Thyroid gland (tissue), 4 donors: ENCODE measurements at regions not wholly inside any gene's neighbourhood (a gene's known extent, or its start where the extent isn't known, plus 50 kb on each side); places are given as distances from the start of the nearest gene placed in this dataset.
"Not testable (repeated sequence)": the region's sequence is repeated elsewhere in the genome, so short reads cannot be mapped to it uniquely, and the experiment has no call there.

Source experiments
- DNase-seq, 2 donors: peaks; one replicate each; pipeline ENCODE4 v3.0.0-alpha.2; 2019
- H3K27ac ChIP-seq, 3 donors: fragments of 200-600 bp; sonication (generic); 1 replicate in 2 of 3; 2 replicates in 1 of 3; pipeline ENCODE4 v1.5.1; 2016 to 2019; ENCODE audit warnings: mild to moderate bottlenecking in 1 of 3, moderate library complexity in 1 of 3
- H3K27me3 ChIP-seq: fragments of 200-600 bp; sonication (generic); one replicate; pipeline ENCODE4 v1.5.1; 2019
- H3K36me3 ChIP-seq, 2 donors: fragments of 200-600 bp; sonication (generic); one replicate each; pipeline ENCODE4 v1.5.1; 2016 to 2019
- H3K4me1 ChIP-seq, 2 donors: fragments of 200-600 bp; sonication (generic); one replicate each; pipeline ENCODE4 v1.5.1; 2017 to 2019
- H3K4me3 ChIP-seq, 3 donors: fragments of 200-600 bp; sonication (generic); replicated peaks in 1 of 3; 1 replicate in 2 of 3; 2 replicates in 1 of 3; pipeline ENCODE4 v1.5.1; 2016; ENCODE audit warnings: mild to moderate bottlenecking in 1 of 3
- H3K9me3 ChIP-seq: fragments of 200-600 bp; sonication (generic); one replicate; pipeline ENCODE4 v1.5.1; 2017
- CTCF ChIP-seq, 6 experiments: fragments of 200-600 bp in 3 of 6; fragments of 450-650 bp in 3 of 6; sonication (generic) in 3 of 6; IDR thresholded peaks; one replicate each; pipeline ENCODE4 v1.5.1; 2016 to 2019; ENCODE audit warnings: antibody characterized with exemption in 6 of 6, mild to moderate bottlenecking in 2 of 6, inconsistent platforms in 1 of 6, moderate library complexity in 1 of 6
- POLR2A ChIP-seq, 2 donors: fragments of 450-650 bp; IDR thresholded peaks; one replicate each; pipeline ENCODE4 v1.6.1; 2017; ENCODE audit warnings: antibody characterized with exemption in 2 of 2, mild to moderate bottlenecking in 2 of 2, moderate library complexity in 1 of 2
- WGBS, 2 donors: methylation state at CpG; one replicate each; pipeline ENCODE4 v1.1.5; 2017; 5-methylcytosine and 5-hydroxymethylcytosine counted together
- intact Hi-C: fragments of 100-400 bp; cut with DNase I; formaldehyde crosslinking; loops from one replicate; pipeline ENCODE4 v1.15.1; 2023

DNA sequence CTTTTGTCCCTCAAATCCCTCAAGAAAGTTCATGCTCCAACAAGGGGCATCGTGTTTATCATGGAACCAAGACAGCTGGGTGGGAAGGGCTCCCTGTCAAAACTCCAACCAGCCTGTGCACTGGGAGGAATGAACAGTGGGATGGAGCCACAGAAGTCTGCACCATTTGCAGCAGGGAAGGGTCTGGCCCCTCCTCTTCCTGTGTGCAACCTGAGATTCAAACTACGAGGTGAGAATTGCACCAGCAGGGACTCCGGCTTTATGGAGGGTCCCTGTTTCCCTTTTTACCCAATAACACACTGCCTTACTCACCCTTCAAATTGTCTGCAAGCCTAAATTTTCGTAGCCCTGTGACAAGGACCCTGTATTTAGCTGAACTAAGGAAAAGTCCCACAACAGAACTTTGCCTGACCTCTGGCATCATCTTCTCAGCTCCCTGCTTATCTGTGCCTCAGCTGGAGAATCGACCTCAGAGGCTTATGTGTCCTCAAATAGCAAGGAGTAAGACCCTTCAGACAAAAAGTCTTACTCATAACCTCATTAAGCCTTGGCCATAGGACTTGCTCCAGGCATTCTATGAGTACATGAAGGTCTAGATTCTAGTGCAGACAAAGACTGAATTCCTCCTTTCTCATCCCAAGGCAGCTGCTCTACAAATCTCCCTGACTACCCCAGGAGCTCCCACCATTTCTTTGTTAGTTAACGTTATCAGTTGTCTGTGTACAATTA, 178.3 kb upstream of the SERPINE2 start:
- no peak for TF ChIP-seq CTCF (IDR thresholded peaks at IDR 0.05)
- TF ChIP-seq POLR2A (IDR thresholded peaks at IDR 0.05), result no peak
- 73 to 76% methylated on average over 6 of the region's 6 CpGs for WGBS, 2 donors
- DNase-seq, result no peak
- Histone ChIP-seq H3K27me3 (no peaks in the 10 kb centered on the region), H3K4me3 (no peak overlapping the region), H3K4me1 (no peaks in the 10 kb centered on the region), H3K27ac (no peak overlapping the region), H3K9me3 (no peaks in the 10 kb centered on the region), H3K36me3 (no peaks in the 10 kb centered on the region)
- intact Hi-C loops, result no loop called here

DNA sequence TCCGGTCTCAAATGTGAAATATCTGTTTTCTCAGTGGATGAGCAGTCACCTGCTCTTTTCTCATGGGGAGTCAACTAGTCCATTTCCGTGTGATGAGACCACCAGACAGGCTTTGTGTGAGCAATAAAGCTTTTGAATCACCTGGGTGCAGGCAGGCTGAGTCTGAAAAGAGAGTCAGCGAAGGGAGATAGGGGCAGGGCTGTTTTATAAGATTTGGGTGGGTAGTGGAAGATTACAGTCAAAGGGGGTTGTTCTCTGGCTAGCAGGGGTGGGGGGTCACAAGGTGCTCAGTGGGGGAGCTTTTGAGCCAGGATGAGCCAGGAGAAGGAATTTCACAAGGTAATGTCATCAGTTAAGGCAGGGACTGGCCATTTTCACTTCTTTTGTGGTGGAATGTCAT, 176.5 kb upstream of the SERPINE2 start:
- H3K4me3 ChIP-seq, H3K4me1 ChIP-seq, H3K27ac ChIP-seq, DNase-seq, H3K27me3 ChIP-seq, H3K9me3 ChIP-seq, H3K36me3 ChIP-seq, intact Hi-C loops: not testable (repeated sequence)
- WGBS, 2 donors, result 89 to 98% methylated on average over 3 of the region's 3 CpGs

GRCh38 chr2:224213396-224213795, 174.3 kb upstream of the SERPINE2 start:
- WGBS, 2 donors, result 75 to 84% methylated on average over 4 of the region's 4 CpGs
- no peaks in the 10 kb centered on the region for H3K36me3 ChIP-seq
- no peaks in the 10 kb centered on the region for H3K27me3 ChIP-seq
- no peak for TF ChIP-seq CTCF (IDR thresholded peaks at IDR 0.05)
- TF ChIP-seq POLR2A (IDR thresholded peaks at IDR 0.05), result no peak
- no peak overlapping the region for H3K27ac ChIP-seq
- no peak overlapping the region for H3K4me3 ChIP-seq
- H3K9me3 ChIP-seq, result no peaks in the 10 kb centered on the region
- H3K4me1 ChIP-seq, result no peaks in the 10 kb centered on the region
- intact Hi-C loops, result no loop called here
- DNase-seq, result no peak

DNA sequence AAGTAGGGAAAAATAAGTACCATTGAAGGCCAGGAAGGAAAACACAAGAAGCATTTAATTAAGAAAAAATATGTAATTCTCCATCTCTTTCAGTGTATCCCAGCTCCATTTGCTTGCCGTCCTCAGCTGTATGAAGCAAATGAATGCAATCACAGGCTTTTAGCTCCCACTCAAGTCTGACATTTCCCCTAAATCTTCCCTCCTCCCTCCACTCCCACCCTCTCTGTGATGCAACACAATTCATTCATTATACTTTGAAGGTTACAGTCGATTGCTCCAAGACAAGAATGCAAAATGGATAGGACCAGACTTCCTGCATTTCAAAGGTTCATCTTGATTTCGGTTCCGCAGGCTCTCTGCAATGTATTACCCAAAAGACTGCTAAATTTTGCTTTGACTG, 172.7 kb upstream of the SERPINE2 start:
- TF ChIP-seq CTCF (IDR thresholded peaks at IDR 0.05) (no peak), POLR2A (IDR thresholded peaks at IDR 0.05) (no peak)
- no peak for DNase-seq
- intact Hi-C loops, result no loop called here
- Histone ChIP-seq H3K4me1 (no peaks in the 10 kb centered on the region), H3K9me3 (no peaks in the 10 kb centered on the region), H3K36me3 (no peaks in the 10 kb centered on the region), H3K4me3 (no peak overlapping the region), H3K27ac (no peak overlapping the region), H3K27me3 (no peaks in the 10 kb centered on the region)
- WGBS, 2 donors, result 66 to 73% methylated on average over 4 of the region's 4 CpGs

DNA sequence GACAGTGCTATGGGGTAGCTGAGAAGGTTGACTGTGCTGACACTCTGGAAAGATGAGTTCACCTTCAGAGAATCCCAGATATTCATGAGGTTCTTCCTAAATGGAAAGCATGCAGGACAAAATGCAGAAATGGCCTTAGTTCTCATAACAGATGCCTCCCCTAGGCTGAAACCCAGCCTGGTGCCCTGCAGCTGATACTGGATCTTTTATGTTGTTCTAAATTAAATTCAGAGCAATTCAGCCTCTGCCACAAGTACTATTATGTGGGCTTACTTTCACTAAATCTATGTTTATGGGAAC, 172.0 kb upstream of the SERPINE2 start:
- H3K4me1 ChIP-seq, result no peaks in the 10 kb centered on the region
- no peaks in the 10 kb centered on the region for H3K9me3 ChIP-seq
- H3K36me3 ChIP-seq, result no peaks in the 10 kb centered on the region
- no peak overlapping the region for H3K4me3 ChIP-seq
- H3K27me3 ChIP-seq, result no peaks in the 10 kb centered on the region
- DNase-seq, result no peak
- TF ChIP-seq POLR2A (IDR thresholded peaks at IDR 0.05), result no peak
- no peak for TF ChIP-seq CTCF (IDR thresholded peaks at IDR 0.05)
- H3K27ac ChIP-seq, result no peak overlapping the region
- intact Hi-C loops, result no loop called here
